Hematopoietic multipotent progenitor cell treated with erythropoietin and hydrocortisone succinate and interleukin-3 and kit ligand, for 15 days (in vitro differentiated cells): ENCODE measurements at regions not wholly inside any gene's neighbourhood (a gene's known extent, or its start where the extent isn't known, plus 50 kb on each side); places are given as distances from the start of the nearest gene placed in this dataset.

Experiments
- DNase-seq: peaks from one replicate; pipeline ENCODE4 v3.0.0-alpha.2; 2015; ENCODE audit warnings: low spot score

DNA sequence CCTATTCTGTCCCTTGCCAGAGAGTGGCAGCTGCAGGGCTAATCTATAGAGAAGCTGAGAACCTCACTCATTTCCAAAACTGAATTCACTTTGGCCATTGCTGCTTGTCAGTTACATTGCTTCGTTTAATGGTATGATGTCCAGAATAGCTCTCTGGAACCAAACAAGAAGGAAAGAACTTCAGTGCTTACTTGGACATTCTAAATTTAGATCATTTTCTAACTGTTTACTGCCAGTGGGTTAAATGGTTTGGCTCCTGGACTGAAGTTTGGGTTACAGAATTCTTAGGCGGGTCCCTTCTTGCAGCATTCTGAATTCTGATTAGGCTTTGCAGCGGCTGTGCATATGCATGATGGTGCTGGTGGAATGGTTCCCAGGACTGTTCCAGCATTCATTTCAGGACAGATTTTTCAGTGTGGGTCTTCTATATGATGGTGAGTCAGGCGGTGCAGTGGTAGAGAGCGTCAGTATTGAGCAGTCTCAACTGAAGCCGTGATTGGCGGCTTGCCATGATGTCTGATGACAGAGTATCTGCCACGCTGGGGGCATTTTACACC, 148.7 kb downstream of the DYRK2 start:
- no peak for DNase-seq

DNA sequence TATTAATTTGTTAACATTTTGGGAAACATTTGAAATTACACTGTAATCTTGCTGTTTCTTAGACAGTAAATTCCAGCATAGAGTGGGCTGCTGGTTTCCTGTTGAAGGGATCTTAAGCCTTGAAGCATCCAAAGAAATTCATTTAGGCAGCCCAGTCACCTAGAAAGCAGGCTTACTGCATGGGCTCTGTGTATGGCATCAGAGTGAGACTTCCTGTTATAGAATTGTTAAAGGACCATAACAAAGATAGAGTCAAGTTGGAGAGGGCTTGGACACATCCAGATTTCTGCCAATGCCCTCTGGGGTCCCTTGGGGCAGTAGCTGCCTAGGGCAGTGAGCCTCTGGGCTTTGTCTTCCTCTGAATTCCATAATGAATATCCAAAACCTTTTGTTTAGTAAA, 149.2 kb downstream of the DYRK2 start:
- no peak for DNase-seq

DNA sequence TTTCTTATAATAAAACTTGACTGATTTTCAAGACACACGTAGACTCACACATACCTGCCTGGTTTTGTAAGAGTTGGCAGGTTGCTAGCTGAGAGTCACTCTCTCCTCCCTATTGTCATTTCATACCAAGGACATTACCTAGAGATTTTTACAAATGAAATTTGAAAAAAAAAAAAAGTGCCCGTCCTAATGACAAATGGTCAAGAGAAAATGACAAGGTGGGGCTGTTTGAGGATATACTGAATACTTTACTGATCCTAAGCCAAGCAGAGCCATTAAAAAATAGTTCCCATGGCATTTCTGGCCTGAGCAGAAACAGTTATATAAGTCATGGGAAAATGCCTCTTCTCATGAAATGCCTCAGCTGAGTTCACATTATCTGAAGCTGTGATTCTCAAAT, 150.2 kb downstream of the DYRK2 start:
- no peak for DNase-seq

DNA sequence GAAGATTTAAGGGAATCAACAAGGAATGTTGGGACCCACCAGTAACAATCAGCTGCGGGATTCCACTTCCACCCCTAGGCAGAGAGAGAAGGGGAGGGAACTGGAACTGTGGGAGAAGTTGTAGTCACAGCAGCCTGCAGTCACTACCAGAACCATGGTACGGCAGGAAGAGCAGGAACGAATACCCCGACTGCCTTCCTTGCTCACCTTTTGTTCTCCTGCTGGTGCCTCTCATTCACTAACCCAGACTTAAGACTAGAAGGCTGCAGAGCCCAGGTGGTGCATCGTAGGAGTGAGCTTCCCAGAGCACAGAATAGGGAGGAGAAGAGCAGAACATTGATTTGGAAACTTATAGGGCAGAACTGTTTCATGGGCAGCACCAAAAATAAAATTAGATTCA, 154.2 kb downstream of the DYRK2 start:
- DNase-seq, result no peak

DNA sequence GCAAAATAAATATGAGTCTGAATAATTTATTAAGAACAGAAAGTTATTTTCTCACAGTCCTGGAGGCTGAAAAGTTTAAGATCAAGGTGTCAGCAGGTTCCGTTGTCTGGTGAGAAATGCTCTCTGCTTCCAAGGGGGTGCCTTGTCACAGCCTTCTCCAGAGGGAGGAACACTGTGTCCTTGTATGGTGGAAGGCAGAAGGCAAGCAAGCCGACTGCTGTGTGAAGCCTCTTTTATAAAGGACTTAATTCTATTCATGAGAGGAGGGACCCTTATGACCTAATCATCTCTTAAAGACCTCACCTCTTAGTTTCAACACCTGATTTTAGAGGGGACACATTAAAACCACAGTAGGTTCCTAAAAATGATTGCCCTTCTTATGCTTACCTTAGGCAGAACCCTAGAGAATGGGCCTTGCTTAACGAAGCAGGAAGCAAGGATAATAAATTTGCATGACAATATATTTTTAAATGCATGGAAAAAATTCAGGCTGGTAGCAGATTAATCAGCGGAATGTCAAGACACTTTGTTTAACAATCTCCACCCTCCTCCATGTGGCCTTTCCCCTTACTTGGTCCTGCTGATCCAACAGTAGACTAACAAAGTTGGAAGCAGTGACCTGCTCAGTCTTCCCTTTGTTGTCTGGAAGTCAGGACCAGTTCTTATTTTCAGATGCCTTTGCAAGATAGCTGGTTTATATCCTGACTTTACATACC, 154.9 kb downstream of the DYRK2 start:
- DNase-seq, result no peak

DNA sequence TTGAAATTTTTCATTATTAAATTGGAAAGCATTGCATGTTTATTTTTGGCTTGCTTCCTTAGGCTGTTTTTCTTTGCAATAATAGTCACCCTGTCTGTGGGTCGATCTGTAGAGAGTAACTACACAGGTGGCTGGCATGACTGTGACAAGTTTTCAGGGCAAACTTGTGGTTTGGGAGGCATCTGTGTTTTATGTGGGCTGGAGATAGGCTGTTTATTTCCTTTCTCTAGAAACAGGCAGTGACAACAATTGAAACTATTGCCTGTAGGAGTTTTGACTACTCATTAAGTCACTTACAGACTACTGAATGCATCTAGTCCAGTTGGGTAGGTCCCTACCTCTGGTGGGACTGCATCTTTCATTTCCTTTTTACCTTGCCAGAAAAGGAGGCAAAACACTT, 155.6 kb downstream of the DYRK2 start:
- no peak for DNase-seq

DNA sequence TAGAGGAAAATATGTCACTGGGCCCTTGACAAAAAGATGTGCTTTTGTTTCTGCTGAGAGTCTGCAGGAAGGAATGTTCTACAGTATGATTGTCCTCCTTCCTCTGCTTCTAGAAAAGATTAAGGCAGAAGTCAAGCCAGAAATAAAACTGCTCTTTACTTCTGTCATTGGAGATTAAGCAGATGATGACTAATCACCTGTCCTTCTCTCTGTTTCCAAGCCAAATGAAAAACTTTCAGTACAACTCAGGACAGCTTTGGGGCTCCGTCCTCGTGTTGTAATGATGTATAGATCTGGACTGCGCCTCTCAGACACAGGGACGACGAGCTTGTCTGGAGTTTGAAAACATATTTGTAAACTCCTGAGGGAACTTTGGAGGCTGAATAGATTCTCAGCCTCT, 159.3 kb downstream of the DYRK2 start:
- no peak for DNase-seq

DNA sequence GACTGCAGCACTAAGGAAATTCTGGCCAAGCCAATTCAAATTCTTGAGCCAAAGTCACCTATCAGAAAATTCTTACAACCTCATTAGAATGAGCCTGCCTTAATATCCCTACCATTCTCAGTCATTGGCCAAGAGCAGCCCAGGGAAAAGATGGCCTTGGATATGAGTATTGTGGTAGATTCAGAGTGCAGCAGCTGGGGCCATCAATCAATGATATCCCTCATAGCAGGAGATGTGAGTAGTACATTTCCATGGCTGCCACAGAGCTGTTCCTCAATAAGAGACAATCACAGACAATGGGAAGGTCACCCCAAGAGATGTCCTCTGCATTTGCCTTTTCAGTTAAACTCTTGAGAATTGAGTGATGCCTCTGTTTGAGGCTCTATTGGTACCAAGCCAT, 161.6 kb downstream of the DYRK2 start:
- no peak for DNase-seq

DNA sequence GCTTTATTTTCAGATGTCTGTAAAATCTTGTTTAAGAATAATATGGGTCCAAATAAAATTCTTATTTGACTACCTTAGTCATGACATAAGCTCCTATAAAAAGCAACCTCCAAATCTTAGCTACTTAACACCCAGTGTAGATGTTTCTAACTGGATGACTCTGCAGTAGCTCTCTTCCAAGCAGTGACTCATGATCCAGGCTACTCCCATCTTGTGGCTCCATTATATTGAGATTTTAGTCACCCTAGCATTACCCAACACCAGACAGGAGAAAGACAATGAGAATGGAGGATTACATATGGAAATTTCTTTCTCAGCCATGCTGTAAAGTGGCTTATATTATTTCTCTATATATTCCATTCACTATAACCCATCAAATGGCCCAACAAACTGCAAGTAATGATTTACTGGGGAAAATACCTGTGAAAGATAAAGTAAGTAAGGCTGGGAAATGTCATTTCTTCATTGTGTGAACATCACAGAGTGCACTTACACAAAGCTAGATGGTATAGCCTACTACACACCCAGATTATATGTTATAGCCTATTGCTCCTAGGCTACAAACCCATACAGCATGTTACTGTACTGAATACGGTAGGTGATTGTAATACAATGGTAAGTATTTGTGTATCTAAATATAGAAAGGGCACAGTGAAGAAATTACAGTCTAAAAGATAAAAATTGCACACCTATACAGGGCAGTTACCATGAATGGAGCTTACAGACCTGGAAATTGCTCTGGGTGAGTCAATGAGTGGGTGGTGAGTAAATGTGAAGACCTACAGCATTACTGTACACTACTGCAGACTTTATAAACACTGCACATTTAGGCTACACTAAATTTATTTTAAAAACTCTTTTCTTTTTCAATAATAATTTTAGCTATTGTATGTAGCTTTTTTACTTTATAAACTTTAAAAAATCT, 163.2 kb downstream of the DYRK2 start:
- no peak for DNase-seq

DNA sequence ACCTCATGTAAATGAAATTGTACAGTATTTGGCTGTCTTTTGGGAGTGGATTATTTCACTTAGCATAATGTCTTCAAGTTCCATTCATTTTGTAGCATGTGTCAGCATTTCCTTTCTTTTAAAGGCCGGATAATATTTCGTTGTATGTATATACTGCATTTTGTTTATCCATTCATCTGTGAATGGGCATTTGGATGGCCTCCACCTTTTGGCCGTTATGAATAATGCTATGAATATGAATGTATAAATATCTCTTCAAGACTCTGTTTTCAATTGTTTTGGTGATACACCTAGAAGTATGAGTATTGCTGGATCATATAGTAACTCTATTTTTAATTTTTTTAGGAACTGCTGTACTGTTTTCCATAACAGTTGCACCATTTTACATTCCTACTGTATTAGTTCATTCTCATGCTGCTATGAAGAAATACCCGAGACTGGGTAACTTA, 164.9 kb downstream of the DYRK2 start:
- no peak for DNase-seq

DNA sequence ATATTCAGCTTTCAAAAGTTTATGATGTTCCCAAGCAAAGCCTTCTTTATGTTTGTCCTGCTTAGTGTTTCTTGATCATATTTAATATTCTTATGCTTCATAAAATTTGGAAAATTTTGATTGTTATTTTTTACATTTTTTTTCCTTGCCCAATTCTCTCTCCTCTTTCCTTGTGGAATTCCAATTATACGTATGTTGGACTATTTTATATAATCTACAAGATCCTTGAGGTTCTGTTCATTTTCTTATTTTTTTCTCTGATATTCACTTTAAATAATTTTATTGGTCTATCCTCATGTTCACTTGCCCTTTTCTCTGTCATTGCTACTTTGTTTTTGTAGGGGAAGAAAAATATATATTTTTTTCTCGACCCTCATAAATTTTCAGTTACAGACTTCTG, 167.7 kb downstream of the DYRK2 start:
- no peak for DNase-seq

DNA sequence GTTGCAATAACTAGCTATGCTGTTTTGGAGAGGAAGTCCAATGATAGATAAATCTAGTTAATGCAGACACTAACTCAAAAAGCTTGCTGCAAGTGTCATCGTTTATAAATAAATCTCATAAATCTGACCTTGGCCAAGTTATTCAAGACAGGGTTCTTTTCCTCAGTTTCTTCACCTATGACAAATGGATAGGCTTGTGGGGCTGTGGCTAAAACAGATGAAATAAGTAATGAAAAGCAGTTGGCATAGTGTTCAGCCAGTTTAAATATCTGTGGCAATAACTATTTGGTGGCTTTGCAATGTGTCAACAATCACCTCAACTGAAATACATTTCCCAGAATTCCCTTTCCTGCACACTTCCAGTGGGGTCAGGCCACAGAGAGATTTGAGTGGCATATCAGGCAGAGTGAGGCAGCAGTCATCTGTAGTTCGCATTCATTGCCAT, 169.9 kb downstream of the DYRK2 start:
- DNase-seq, result no peak

DNA sequence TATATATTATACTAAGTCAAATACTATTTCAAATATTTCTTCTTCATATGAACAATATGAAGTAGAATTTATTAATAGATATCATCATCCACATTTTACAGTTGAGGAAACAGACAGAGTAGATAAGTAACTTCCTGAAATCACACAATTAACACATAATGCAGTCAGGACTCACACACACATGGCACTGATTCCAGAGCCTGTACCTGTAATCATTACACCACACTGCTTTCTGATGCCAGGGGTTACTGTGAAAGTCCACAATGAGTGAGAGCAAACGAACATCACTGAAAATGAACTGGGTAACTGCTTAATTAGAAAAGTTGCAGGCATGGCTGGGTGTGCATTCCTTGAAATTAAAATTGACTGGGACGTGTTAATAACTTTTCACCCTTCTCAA, 169.3 kb upstream of the IFNG-AS1 start:
- no peak for DNase-seq

DNA sequence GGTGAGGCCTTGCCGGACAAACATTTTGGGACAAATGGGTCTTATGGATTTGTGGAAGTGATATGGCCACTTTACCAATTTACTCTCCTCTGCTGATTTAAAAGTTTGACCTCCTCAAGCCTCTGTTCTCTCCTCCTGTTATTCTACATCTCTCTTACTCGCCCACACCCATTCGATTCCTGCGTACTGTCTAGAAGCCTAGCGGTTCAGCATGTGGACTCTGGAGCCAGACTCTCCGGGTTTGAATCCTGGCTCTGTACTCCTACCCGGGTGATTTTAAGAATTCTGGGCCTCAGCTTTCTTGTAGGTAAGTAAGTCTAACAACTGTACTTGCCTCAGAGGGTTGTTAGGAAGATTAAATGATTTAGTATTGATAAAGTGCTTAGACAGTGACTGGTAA, 168.6 kb upstream of the IFNG-AS1 start:
- DNase-seq, result no peak

DNA sequence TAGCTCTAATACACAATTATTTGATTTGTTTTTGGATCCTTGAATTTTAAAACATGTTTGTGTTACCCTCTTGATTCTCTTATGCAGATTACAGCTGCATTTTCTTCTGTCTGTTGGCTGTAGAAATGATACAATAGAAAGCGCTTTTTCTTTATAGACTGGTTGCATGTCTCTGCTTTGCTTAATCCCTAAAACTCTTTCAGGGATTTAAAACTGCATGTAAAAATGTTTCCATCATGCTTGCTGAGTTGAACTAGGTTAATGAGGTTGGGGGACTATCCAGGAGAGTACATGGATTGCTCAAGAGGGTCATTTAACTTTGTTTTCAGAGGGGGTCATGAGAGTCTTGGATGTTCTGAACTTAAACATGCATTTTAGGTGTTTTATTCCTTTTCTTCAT, 166.4 kb upstream of the IFNG-AS1 start:
- no peak for DNase-seq

DNA sequence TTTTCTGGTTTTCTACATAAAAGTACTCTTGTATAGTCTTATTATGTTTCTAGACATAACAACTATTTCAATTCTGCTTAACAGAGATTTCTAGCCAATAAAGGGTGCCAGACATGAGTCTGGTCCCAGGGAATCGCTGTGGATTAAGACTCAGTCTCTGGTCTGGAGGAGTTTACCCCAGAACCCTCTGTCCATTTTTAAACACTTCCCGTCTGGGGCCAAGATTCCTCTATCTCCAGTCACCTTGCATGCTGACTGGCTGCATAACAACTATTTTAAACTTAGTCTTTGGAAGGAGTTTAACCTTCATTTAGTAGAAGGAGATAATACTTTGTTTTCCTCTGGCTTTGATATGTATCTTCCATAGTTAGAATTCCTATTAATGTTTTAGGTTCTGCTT, 163.1 kb upstream of the IFNG-AS1 start:
- no peak for DNase-seq

DNA sequence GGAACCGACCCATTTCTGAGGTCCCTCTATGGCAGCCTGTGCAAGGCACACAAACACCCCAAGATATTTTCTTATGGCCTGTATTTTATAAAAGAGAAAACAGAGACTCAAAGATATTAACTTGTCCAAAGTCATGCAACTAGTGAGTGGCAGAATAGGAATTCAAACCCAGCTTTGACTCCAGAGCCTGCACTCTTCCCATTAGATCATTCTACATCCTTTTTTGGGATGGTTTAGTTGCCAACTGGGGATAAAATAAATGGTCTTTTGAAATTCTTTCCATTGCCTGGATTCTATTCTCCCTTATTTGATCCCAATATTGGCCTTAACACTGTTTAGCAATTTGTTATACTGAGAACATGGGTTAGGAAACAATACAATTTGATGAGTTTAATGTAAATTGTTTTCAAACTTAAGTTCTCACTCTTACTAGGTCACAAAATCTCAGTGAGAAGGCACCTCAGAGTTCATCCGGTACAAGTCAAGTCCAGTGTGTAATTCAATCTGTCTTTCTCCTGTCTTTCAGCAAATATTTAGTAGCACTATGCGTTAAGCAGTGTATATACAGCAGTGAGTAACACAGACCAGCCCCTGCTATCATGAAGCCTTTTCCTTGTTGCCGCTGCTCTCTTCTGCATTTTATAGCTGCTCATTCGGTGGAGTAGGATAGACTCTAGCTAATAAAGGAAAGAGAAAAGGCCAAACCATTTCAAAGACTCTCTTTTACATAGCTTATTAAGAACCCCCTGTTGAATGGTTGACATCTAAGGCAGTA, 162.1 kb upstream of the IFNG-AS1 start:
- no peak for DNase-seq

DNA sequence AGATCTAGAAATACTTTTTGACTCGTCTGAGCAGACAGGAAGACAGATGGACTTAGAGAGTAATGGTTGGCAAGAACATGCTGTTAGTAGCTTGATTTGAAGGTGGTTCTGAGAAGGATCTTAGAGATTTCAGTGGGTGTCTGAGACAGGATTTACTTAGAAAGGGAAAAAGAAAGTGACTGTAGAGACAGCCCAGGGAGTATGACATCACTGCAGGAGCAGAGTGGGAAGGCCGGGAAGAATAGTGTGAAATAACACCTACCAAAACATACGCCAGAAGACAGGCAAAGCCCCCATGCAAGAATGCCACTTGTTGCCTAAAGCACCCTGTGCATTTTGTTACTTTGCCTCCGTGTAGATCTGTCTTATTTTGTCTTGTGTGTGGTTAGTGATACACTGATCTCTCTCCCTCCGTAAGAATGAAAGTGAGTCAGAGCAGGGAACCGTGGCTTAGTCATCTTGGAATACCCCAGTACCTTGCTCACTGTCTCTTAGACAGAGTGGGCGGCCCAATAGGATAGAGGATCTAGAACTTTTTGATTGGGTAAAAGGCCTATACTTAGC, 161.3 kb upstream of the IFNG-AS1 start:
- DNase-seq, result no peak

DNA sequence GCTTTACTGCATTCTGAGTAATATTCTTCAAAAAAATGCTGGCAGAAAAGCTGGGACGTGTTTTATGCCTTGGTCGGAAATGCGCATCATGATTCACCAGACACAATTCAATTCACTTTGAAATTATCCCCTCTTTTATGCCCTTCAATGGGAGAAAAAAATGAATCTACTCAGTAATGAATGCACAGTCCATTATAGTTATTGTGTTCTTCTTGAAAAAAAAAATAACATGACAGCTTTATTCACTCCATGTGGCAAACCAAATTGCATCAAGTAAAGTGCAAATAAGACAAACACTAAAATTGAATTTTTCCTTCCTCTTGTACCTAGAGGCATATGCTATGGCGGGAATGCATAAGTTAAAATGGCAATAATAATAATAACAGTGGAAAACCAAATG, 159.4 kb upstream of the IFNG-AS1 start:
- DNase-seq, result no peak

DNA sequence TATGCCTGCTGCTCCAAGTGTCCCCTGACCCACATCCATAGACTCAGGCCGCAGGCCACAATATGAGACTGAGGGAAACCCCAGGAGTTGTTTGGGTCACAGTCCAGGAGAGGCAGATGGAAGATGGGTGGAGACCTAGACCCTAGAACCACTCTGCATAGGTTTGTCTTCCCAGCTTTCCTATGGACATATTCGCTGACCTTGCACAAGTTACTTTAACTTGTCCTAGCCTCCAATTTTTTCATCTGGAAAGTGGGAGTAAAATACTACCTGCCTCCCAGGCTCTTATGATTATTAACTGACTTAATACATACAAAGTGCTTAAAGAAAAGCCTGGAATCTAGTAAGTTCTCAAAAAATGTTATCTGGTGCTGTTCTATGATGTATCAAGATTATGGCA, 157.1 kb upstream of the IFNG-AS1 start:
- no peak for DNase-seq

DNA sequence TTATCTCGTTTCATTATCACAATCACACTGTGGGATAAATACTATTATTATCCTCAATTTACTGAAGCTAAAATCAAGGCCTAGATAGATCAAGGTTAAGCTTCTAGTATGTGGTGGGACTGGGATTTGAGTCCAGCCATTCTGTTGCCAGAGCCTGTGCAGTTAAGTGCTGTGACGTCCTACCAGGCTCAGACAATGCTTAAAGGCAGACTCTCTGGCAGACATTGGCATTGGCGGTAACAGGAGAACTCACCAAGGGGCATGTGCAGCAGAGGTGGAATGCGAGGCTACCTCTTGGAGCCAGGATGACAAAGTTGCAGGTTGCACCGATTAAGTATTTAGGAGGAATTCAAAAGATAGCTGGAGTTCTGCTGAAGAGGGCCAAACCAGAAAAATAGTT, 155.6 kb upstream of the IFNG-AS1 start:
- no peak for DNase-seq

DNA sequence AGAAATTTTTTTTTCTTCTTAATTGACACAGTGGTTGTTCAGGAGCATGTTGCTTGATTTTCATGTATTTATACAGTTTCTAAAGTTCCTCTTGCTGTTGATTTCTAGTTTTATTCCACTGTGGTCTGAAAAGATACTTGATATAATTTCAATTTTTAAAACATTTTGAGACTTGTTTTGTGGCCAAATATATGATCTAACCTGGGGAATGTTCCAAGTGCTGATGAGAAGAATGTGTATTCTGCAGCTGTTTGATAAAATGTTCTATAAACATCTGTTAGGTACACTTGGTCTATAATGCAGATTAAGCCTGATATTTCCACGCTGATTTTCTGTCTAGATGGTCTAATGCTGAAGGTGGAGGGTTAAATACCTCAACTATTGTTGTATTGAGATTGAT, 151.4 kb upstream of the IFNG-AS1 start:
- no peak for DNase-seq
